ENCODE measurements at regions not wholly inside any gene's neighbourhood (a gene's known extent, or its start where the extent isn't known, plus 50 kb on each side); places are given as distances from the start of the nearest gene placed in this dataset.

GRCh38 chr9:105026451-105026850, 98.5 kb upstream of the ABCA1 start:
- Histone ChIP-seq H3K9me3 (ENCODE audit: control insufficient read depth, insufficient read depth, low read depth, low read length) (no peaks in the 10 kb centered on the region), H3K4me3 (ENCODE audit: low read depth in 2 of 2, low read length in 2 of 2) (no peak overlapping the region), H3K27ac (ENCODE audit: low read length) (no peak overlapping the region), H3K36me3 (ENCODE audit: control insufficient read depth, insufficient read depth, low read length) (no peaks in the 10 kb centered on the region), H3K27me3 (ENCODE audit: control insufficient read depth, insufficient read depth, low read length) (no peaks in the 10 kb centered on the region), H3K4me1 (ENCODE audit: control insufficient read depth, insufficient read depth, low read length) (no peaks in the 10 kb centered on the region)
- ChIA-PET POLR2A (no interaction called here), CTCF (no interaction called here)
- no TSS peak for BruUV-seq (replicated peaks)
- no peak for ATAC-seq
- no peak for TF ChIP-seq TCF7L2 (IDR thresholded peaks at IDR 0.05; ENCODE audit: low read depth, low read length)
- TF ChIP-seq SIN3A (IDR thresholded peaks at IDR 0.05; ENCODE audit: borderline replicate concordance, insufficient read depth, low read depth, low read length), result no peak
- TF ChIP-seq REST (IDR thresholded peaks at IDR 0.05; ENCODE audit: insufficient read depth in 1 of 2, low read depth in 2 of 2, low read length in 1 of 2), result no peak
- TF ChIP-seq POLR2AphosphoS5 (IDR thresholded peaks at IDR 0.05; ENCODE audit: low read depth, low read length), result no peak
- no peak for TF ChIP-seq CTCF (IDR thresholded peaks at IDR 0.05)
- DNase-seq (ENCODE audit: low read depth, low spot score), result no peak
- in situ Hi-C loops (cut with HindIII; ENCODE audit: low pct_unique_long_range_greater_than_20kb, low sequenced_read_pairs) (no loop called here), intact Hi-C loops (cut with micrococcal nuclease; ENCODE audit: unreplicated experiment) (no loop called here)

GRCh38 chr9:105027084-105027483, 99.1 kb upstream of the ABCA1 start:
- intact Hi-C loops (cut with micrococcal nuclease; ENCODE audit: unreplicated experiment) (no loop called here), in situ Hi-C loops (cut with HindIII; ENCODE audit: low pct_unique_long_range_greater_than_20kb, low sequenced_read_pairs) (no loop called here)
- Histone ChIP-seq H3K36me3 (ENCODE audit: control insufficient read depth, insufficient read depth, low read length) (no peaks in the 10 kb centered on the region), H3K4me1 (ENCODE audit: control insufficient read depth, insufficient read depth, low read length) (no peaks in the 10 kb centered on the region), H3K27ac (ENCODE audit: low read length) (no peak overlapping the region), H3K9me3 (ENCODE audit: control insufficient read depth, insufficient read depth, low read depth, low read length) (no peaks in the 10 kb centered on the region), H3K27me3 (ENCODE audit: control insufficient read depth, insufficient read depth, low read length) (no peaks in the 10 kb centered on the region), H3K4me3 (ENCODE audit: low read depth in 2 of 2, low read length in 2 of 2) (no peak overlapping the region)
- no TSS peak for BruUV-seq (replicated peaks)
- ATAC-seq (no peak), DNase-seq (ENCODE audit: low read depth, low spot score) (no peak)
- TF ChIP-seq REST (IDR thresholded peaks at IDR 0.05; ENCODE audit: insufficient read depth in 1 of 2, low read depth in 2 of 2, low read length in 1 of 2) (no peak), CTCF (IDR thresholded peaks at IDR 0.05) (no peak), SIN3A (IDR thresholded peaks at IDR 0.05; ENCODE audit: borderline replicate concordance, insufficient read depth, low read depth, low read length) (no peak), POLR2AphosphoS5 (IDR thresholded peaks at IDR 0.05; ENCODE audit: low read depth, low read length) (no peak), TCF7L2 (IDR thresholded peaks at IDR 0.05; ENCODE audit: low read depth, low read length) (no peak)
- ChIA-PET CTCF (no interaction called here), POLR2A (no interaction called here)
